ENCODE measurements at regions not wholly inside any gene's neighbourhood (a gene's known extent, or its start where the extent isn't known, plus 50 kb on each side); places are given as distances from the start of the nearest gene placed in this dataset.

DNA sequence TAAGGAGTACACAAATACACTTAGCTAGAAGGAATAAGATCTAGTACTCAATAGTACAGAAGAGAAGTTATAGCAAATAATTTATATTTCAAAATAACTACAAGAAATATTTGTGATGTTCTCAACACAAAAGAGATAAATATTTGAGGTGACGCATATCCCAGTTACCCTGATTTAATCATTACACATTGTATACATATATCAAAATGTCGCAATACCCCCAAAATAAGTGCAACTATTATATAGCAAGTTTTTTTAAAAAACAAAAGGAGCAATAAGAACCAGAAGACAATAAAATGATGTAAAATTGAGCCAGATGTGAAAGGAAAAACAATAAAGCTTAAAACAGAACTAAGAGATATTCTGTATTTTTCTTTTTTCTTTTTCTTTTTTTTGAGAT, 59.3 kb upstream of the KIAA1217 start:
- TF ChIP-seq, protein P1, sequence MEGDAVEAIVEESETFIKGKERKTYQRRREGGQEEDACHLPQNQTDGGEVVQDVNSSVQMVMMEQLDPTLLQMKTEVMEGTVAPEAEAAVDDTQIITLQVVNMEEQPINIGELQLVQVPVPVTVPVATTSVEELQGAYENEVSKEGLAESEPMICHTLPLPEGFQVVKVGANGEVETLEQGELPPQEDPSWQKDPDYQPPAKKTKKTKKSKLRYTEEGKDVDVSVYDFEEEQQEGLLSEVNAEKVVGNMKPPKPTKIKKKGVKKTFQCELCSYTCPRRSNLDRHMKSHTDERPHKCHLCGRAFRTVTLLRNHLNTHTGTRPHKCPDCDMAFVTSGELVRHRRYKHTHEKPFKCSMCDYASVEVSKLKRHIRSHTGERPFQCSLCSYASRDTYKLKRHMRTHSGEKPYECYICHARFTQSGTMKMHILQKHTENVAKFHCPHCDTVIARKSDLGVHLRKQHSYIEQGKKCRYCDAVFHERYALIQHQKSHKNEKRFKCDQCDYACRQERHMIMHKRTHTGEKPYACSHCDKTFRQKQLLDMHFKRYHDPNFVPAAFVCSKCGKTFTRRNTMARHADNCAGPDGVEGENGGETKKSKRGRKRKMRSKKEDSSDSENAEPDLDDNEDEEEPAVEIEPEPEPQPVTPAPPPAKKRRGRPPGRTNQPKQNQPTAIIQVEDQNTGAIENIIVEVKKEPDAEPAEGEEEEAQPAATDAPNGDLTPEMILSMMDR (conservative IDR thresholded peaks at IDR 0.05; ENCODE audit: low read depth, low read length): no peak
- TF ChIP-seq EZH2phosphoT487 (IDR thresholded peaks at IDR 0.05; ENCODE audit: borderline replicate concordance, low read length): no peak
- TF ChIP-seq EZH2 (IDR thresholded peaks at IDR 0.05; ENCODE audit: low read length, unreplicated experiment): no peak
- Histone ChIP-seq H4K20me1 (ENCODE audit: low read length) (no peaks in the 10 kb centered on the region), H3K4me2 (ENCODE audit: low read length) (no peak overlapping the region), H3F3A (ENCODE audit: low read length, unreplicated experiment) (no peaks in the 10 kb centered on the region), H3K36me3 (ENCODE audit: low read depth, low read length) (no peaks in the 10 kb centered on the region), H3K9ac (ENCODE audit: low read length) (no peak overlapping the region), H3K27ac (ENCODE audit: low read length) (no peak overlapping the region), H3K4me3 (ENCODE audit: low read length) (no peak overlapping the region), H2AFZ (ENCODE audit: low read length) (no peak overlapping the region), H3K9me3 (ENCODE audit: low read length) (no peaks in the 10 kb centered on the region), H3K79me2 (ENCODE audit: low read length) (no peaks in the 10 kb centered on the region), H3K4me1 (ENCODE audit: insufficient read depth, low read length) (no peaks in the 10 kb centered on the region), H3K9me2 (replicated peaks; ENCODE audit: low read length) (no peaks in the 10 kb centered on the region), H3K27me3 (ENCODE audit: low read length) (peaks cover 30% of the 10 kb centered on the region)
- intact Hi-C loops (cut with micrococcal nuclease): no loop called here
- BruUV-seq (replicated peaks): no TSS peak
- ChIA-PET POLR2A (ENCODE audit: unreplicated experiment) (no interaction called here), CTCF (no interaction called here)
- no peak for DNase-seq
- ATAC-seq: no peak

DNA sequence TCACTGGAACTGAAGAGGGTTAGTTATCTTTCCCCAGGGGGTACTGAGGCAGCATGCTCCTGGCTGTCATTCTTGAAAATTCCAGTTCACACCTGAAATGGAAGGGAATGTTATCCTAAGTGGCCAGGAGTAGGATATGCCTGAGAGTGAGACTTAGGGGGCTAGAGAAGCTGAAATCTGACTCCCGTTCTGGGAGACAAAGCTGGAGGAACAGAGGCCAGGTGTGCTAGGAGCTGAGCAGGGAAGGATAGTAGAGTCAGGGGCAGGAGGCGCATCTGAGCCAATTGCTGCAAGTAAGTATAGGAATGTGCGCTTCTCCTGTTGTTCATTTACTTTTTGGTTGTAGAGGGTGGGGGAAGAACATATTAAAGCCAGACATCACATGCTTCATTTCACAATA, 58.1 kb upstream of the KIAA1217 start:
- Histone ChIP-seq H3K27me3 (ENCODE audit: low read length) (peaks cover 30% of the 10 kb centered on the region), H3K4me1 (ENCODE audit: insufficient read depth, low read length) (no peaks in the 10 kb centered on the region), H3K4me2 (ENCODE audit: low read length) (no peak overlapping the region), H3K27ac (ENCODE audit: low read length) (no peak overlapping the region), H3K9me2 (replicated peaks; ENCODE audit: low read length) (no peaks in the 10 kb centered on the region), H3K9me3 (ENCODE audit: low read length) (no peaks in the 10 kb centered on the region), H4K20me1 (ENCODE audit: low read length) (no peaks in the 10 kb centered on the region), H3K36me3 (ENCODE audit: low read depth, low read length) (no peaks in the 10 kb centered on the region), H3F3A (ENCODE audit: low read length, unreplicated experiment) (no peaks in the 10 kb centered on the region), H3K4me3 (ENCODE audit: low read length) (no peak overlapping the region), H3K9ac (ENCODE audit: low read length) (no peak overlapping the region), H3K79me2 (ENCODE audit: low read length) (no peaks in the 10 kb centered on the region), H2AFZ (ENCODE audit: low read length) (no peak overlapping the region)
- BruUV-seq (replicated peaks): no TSS peak
- no peak for TF ChIP-seq EZH2phosphoT487 (IDR thresholded peaks at IDR 0.05; ENCODE audit: borderline replicate concordance, low read length)
- TF ChIP-seq, protein P1 (conservative IDR thresholded peaks at IDR 0.05; ENCODE audit: low read depth, low read length): no peak
- TF ChIP-seq EZH2 (IDR thresholded peaks at IDR 0.05; ENCODE audit: low read length, unreplicated experiment): no peak
- no peak for DNase-seq
- no peak for ATAC-seq
- intact Hi-C loops (cut with micrococcal nuclease): no loop called here
- ChIA-PET POLR2A (ENCODE audit: unreplicated experiment) (no interaction called here), CTCF (no interaction called here)

- peaks cover 30% of the 10 kb centered on the region for H3K27me3 ChIP-seq (ENCODE audit: low read length)
- TF ChIP-seq EZH2 (IDR thresholded peaks at IDR 0.05; ENCODE audit: low read length, unreplicated experiment) (no peak), EZH2phosphoT487 (IDR thresholded peaks at IDR 0.05; ENCODE audit: borderline replicate concordance, low read length) (no peak)
- TF ChIP-seq, protein P1 (conservative IDR thresholded peaks at IDR 0.05; ENCODE audit: low read depth, low read length): no peak
- no peak overlapping the region for H3K27ac ChIP-seq (ENCODE audit: low read length)
- no peaks in the 10 kb centered on the region for H3K9me2 ChIP-seq (replicated peaks; ENCODE audit: low read length)
- no peak overlapping the region for H3K4me2 ChIP-seq (ENCODE audit: low read length)
- no peaks in the 10 kb centered on the region for H4K20me1 ChIP-seq (ENCODE audit: low read length)
- no peaks in the 10 kb centered on the region for H3K36me3 ChIP-seq (ENCODE audit: low read depth, low read length)
- ATAC-seq: no peak
- POLR2A ChIA-PET (ENCODE audit: unreplicated experiment): no interaction called here
- CTCF ChIA-PET: no interaction called here
- no peak overlapping the region for H2AFZ ChIP-seq (ENCODE audit: low read length)
- no peaks in the 10 kb centered on the region for H3K4me1 ChIP-seq (ENCODE audit: insufficient read depth, low read length)
- H3F3A ChIP-seq (ENCODE audit: low read length, unreplicated experiment): no peaks in the 10 kb centered on the region
- H3K9me3 ChIP-seq (ENCODE audit: low read length): no peaks in the 10 kb centered on the region
- intact Hi-C loops (cut with micrococcal nuclease): no loop called here
- H3K9ac ChIP-seq (ENCODE audit: low read length): no peak overlapping the region
- no TSS peak for BruUV-seq (replicated peaks)
- H3K4me3 ChIP-seq (ENCODE audit: low read length): no peak overlapping the region
- H3K79me2 ChIP-seq (ENCODE audit: low read length): no peaks in the 10 kb centered on the region
- DNase-seq: no peak
These were observed 56.7 kb upstream of the KIAA1217 start for GRCh38 chr10:24152270-24152669.
